Naive thymus-derived CD4-positive, alpha-beta T cell (primary cell): ENCODE measurements at regions not wholly inside any gene's neighbourhood (a gene's known extent, or its start where the extent isn't known, plus 50 kb on each side); places are given as distances from the start of the nearest gene placed in this dataset.

Source experiments
- ATAC-seq: fragments of 150-1000 bp; cut with Tn5 transposase; 2 replicates; pipeline ENCODE4 v1.10.0; 2021; ENCODE audit warnings: mild to moderate bottlenecking, moderate library complexity
- CTCF ChIA-PET: fragments of 350-600 bp; sonication (Branson Sonifier 250); formaldehyde crosslinking; loops from one replicate; lab custom pipeline; 2021; ENCODE audit warnings: antibody characterized with exemption; lab: Charles Lee
- POLR2A ChIA-PET: fragments of 350-600 bp; sonication (Branson Sonifier 250); formaldehyde crosslinking; loops from one replicate; lab custom pipeline; 2021; ENCODE audit warnings: antibody characterized with exemption, inconsistent platforms; lab: Charles Lee
- DNase-seq, 9 donors: peaks; one replicate each; pipeline versions ENCODE4 v3.0.0 to v3.0.0-alpha.2; 2020 to 2022; ENCODE audit warnings: mixed read lengths in 1 of 9
- H3K27ac ChIP-seq: one replicate; pipeline ENCODE4 v1.7.0; 2013; ENCODE audit warnings: mild to moderate bottlenecking, low read depth, low read length, moderate library complexity
- H3K27me3 ChIP-seq, 2 donors: one replicate each; pipeline ENCODE4 v1.7.0; 2013; ENCODE audit warnings: low read length in 2 of 2, mild to moderate bottlenecking in 2 of 2, moderate library complexity in 2 of 2; ENCODE audit not compliant: control insufficient read depth in 2 of 2, insufficient read depth in 2 of 2
- H3K36me3 ChIP-seq, 3 experiments: 1 replicate in 2 of 3; 2 replicates in 1 of 3; pipeline ENCODE4 v1.7.0; 2013; ENCODE audit warnings: low read length in 3 of 3, mild to moderate bottlenecking in 3 of 3, moderate library complexity in 1 of 3; ENCODE audit not compliant: insufficient read depth in 3 of 3, control insufficient read depth in 2 of 3
- H3K4me1 ChIP-seq, 2 donors: one replicate each; pipeline ENCODE4 v1.7.0; 2013; ENCODE audit warnings: low read length in 2 of 2, mild to moderate bottlenecking in 2 of 2, moderate library complexity in 1 of 2; ENCODE audit not compliant: control insufficient read depth in 2 of 2, insufficient read depth in 2 of 2
- H3K4me3 ChIP-seq: 2 replicates; pipeline ENCODE4 v1.7.0; 2013; ENCODE audit warnings: mild to moderate bottlenecking, low read length
- H3K9me3 ChIP-seq, 3 experiments: 1 replicate in 2 of 3; 2 replicates in 1 of 3; pipeline ENCODE4 v1.7.0; 2013; ENCODE audit warnings: low read length in 3 of 3; ENCODE audit not compliant: control insufficient read depth in 2 of 3
- H3K27ac Mint-ChIP-seq, 9 donors: one replicate each; pipeline ENCODE4 v1.8.0; 2020 to 2022; ENCODE audit warnings: mixed read lengths in 9 of 9, mild to moderate bottlenecking in 8 of 9, moderate library complexity in 5 of 9, inconsistent platforms in 2 of 9
- H3K27me3 Mint-ChIP-seq, 5 donors: one replicate each; pipeline ENCODE4 v1.8.0; 2021 to 2022; ENCODE audit warnings: mixed read lengths in 5 of 5, mild to moderate bottlenecking in 1 of 5
- H3K36me3 Mint-ChIP-seq, 5 donors: one replicate each; pipeline ENCODE4 v1.8.0; 2020 to 2022; ENCODE audit warnings: mixed read lengths in 5 of 5, mild to moderate bottlenecking in 3 of 5, inconsistent platforms in 1 of 5
- H3K4me1 Mint-ChIP-seq, 7 donors: one replicate each; pipeline ENCODE4 v1.8.0; 2020 to 2022; ENCODE audit warnings: mixed read lengths in 7 of 7, mild to moderate bottlenecking in 3 of 7, inconsistent platforms in 1 of 7
- H3K4me3 Mint-ChIP-seq, 10 donors: one replicate each; pipeline ENCODE4 v1.8.0; 2020 to 2022; ENCODE audit warnings: mild to moderate bottlenecking in 10 of 10, mixed read lengths in 10 of 10, moderate library complexity in 6 of 10, inconsistent platforms in 2 of 10
- H3K9me3 Mint-ChIP-seq, 11 donors: one replicate each; pipeline ENCODE4 v1.8.0; 2020 to 2022; ENCODE audit warnings: mixed read lengths in 11 of 11, mild to moderate bottlenecking in 4 of 11, inconsistent platforms in 1 of 11, moderate library complexity in 1 of 11
- intact Hi-C, 2 donors: fragments of 100-400 bp; cut with micrococcal nuclease; formaldehyde crosslinking; loops; one replicate each; pipeline ENCODE4 v1.15.1; 2023

- Histone ChIP-seq H3K4me1 (no peaks in the 10 kb centered on the region), H3K36me3 (no peaks in the 10 kb centered on the region), H3K27ac (no peak overlapping the region), H3K4me3 (no peak overlapping the region), H3K9me3 (peaks cover 0 to 10% (median 0%) of the 10 kb centered on the region in 3 experiments), H3K27me3 (no peaks in the 10 kb centered on the region)
- no peaks in the 10 kb centered on the region for H3K27me3 Mint-ChIP-seq
- POLR2A ChIA-PET, result no interaction called here
- intact Hi-C loops, result no loop called here
- CTCF ChIA-PET, result no interaction called here
- no peak for DNase-seq
- H3K4me1 Mint-ChIP-seq, result no peaks in the 10 kb centered on the region
- H3K4me3 Mint-ChIP-seq, result no peak overlapping the region
- ATAC-seq, result no peak
- H3K9me3 Mint-ChIP-seq, result peaks cover 4 to 44% (median 18%) of the 10 kb centered on the region in 11 donors
- no peak overlapping the region for H3K27ac Mint-ChIP-seq
- H3K36me3 Mint-ChIP-seq, result no peaks in the 10 kb centered on the region
These were observed 136.3 kb downstream of the DIO2 start for GRCh38 chr14:80074900-80075574.

- ChIA-PET CTCF (no interaction called here), POLR2A (no interaction called here)
- Histone ChIP-seq H3K4me1 (no peaks in the 10 kb centered on the region), H3K9me3 (no peaks in the 10 kb centered on the region), H3K27me3 (no peaks in the 10 kb centered on the region), H3K4me3 (no peak overlapping the region), H3K36me3 (no peaks in the 10 kb centered on the region), H3K27ac (no peak overlapping the region)
- Mint-ChIP-seq H3K36me3 (no peaks in the 10 kb centered on the region), H3K4me1 (no peaks in the 10 kb centered on the region), H3K27me3 (peaks cover 0 to 4% (median 0%) of the 10 kb centered on the region in 5 donors), H3K4me3 (no peak overlapping the region), H3K27ac (no peak overlapping the region), H3K9me3 (peaks cover 0 to 5% (median 0%) of the 10 kb centered on the region in 11 donors)
- ATAC-seq (no peak), DNase-seq (no peak)
- intact Hi-C loops, result loop anchor here in 1 of 2 donors (10.0 kb wide), 1 partner anchor 786 kb away; no protein-coding TSS in a partner anchor
These were observed 152.3 kb downstream of the DIO2 start for GRCh38 chr14:80059041-80059440.

- ATAC-seq (no peak), DNase-seq (no peak)
- Mint-ChIP-seq H3K4me1 (no peaks in the 10 kb centered on the region), H3K9me3 (peaks cover 0 to 21% (median 2%) of the 10 kb centered on the region in 11 donors), H3K36me3 (no peaks in the 10 kb centered on the region), H3K4me3 (no peak overlapping the region), H3K27me3 (no peaks in the 10 kb centered on the region), H3K27ac (no peak overlapping the region)
- Histone ChIP-seq H3K36me3 (no peaks in the 10 kb centered on the region), H3K9me3 (no peaks in the 10 kb centered on the region), H3K4me1 (no peaks in the 10 kb centered on the region), H3K27me3 (no peaks in the 10 kb centered on the region), H3K27ac (no peak overlapping the region), H3K4me3 (no peak overlapping the region)
- ChIA-PET POLR2A (no interaction called here), CTCF (no interaction called here)
- intact Hi-C loops, result loop anchor here in 1 of 2 donors (10.0 kb wide), 1 partner anchor 788 kb away; no protein-coding TSS in a partner anchor
These were observed 154.9 kb downstream of the DIO2 start for GRCh38 chr14:80056497-80056801.

- no peaks in the 10 kb centered on the region for H3K36me3 ChIP-seq
- POLR2A ChIA-PET, result no interaction called here
- H3K4me3 Mint-ChIP-seq, result no peak overlapping the region
- H3K27ac Mint-ChIP-seq, result no peak overlapping the region
- H3K27ac ChIP-seq, result no peak overlapping the region
- H3K27me3 ChIP-seq, result no peaks in the 10 kb centered on the region
- no peaks in the 10 kb centered on the region for H3K4me1 ChIP-seq
- peaks cover 0 to 21% (median 2%) of the 10 kb centered on the region in 11 donors for H3K9me3 Mint-ChIP-seq
- DNase-seq (no peak), ATAC-seq (no peak)
- no peaks in the 10 kb centered on the region for H3K27me3 Mint-ChIP-seq
- no peaks in the 10 kb centered on the region for H3K36me3 Mint-ChIP-seq
- no peaks in the 10 kb centered on the region for H3K4me1 Mint-ChIP-seq
- H3K9me3 ChIP-seq, result no peaks in the 10 kb centered on the region
- no peak overlapping the region for H3K4me3 ChIP-seq
- CTCF ChIA-PET, result no interaction called here
- intact Hi-C loops, result loop anchor here in 1 of 2 donors (10.0 kb wide), 1 partner anchor 789 kb away; no protein-coding TSS in a partner anchor
These were observed 155.4 kb downstream of the DIO2 start for GRCh38 chr14:80055667-80056496.

- ATAC-seq (no peak), DNase-seq (no peak)
- no peak overlapping the region for H3K27ac Mint-ChIP-seq
- H3K4me3 ChIP-seq, result no peak overlapping the region
- H3K36me3 ChIP-seq, result no peaks in the 10 kb centered on the region
- H3K4me3 Mint-ChIP-seq, result no peak overlapping the region
- H3K27me3 Mint-ChIP-seq, result no peaks in the 10 kb centered on the region
- no peaks in the 10 kb centered on the region for H3K4me1 ChIP-seq
- ChIA-PET CTCF (no interaction called here), POLR2A (no interaction called here)
- H3K4me1 Mint-ChIP-seq, result no peaks in the 10 kb centered on the region
- no peaks in the 10 kb centered on the region for H3K27me3 ChIP-seq
- no peaks in the 10 kb centered on the region for H3K9me3 ChIP-seq
- peaks cover 0 to 21% (median 3%) of the 10 kb centered on the region in 11 donors for H3K9me3 Mint-ChIP-seq
- H3K27ac ChIP-seq, result no peak overlapping the region
- intact Hi-C loops, result loop anchor here in 1 of 2 donors (10.0 kb wide), 1 partner anchor 790 kb away; no protein-coding TSS in a partner anchor
- no peaks in the 10 kb centered on the region for H3K36me3 Mint-ChIP-seq
These were observed 156.1 kb downstream of the DIO2 start for GRCh38 chr14:80055226-80055625.

- Histone ChIP-seq H3K27ac (no peak overlapping the region), H3K36me3 (no peaks in the 10 kb centered on the region), H3K9me3 (no peaks in the 10 kb centered on the region), H3K4me1 (no peaks in the 10 kb centered on the region), H3K4me3 (no peak overlapping the region), H3K27me3 (no peaks in the 10 kb centered on the region)
- CTCF ChIA-PET, result no interaction called here
- H3K4me1 Mint-ChIP-seq, result no peaks in the 10 kb centered on the region
- no peaks in the 10 kb centered on the region for H3K27me3 Mint-ChIP-seq
- DNase-seq (no peak), ATAC-seq (no peak)
- no peak overlapping the region for H3K4me3 Mint-ChIP-seq
- intact Hi-C loops, result loop anchor here in 1 of 2 donors (10.0 kb wide), 1 partner anchor 791 kb away; no protein-coding TSS in a partner anchor
- H3K9me3 Mint-ChIP-seq, result peaks cover 0 to 21% (median 3%) of the 10 kb centered on the region in 11 donors
- no peak overlapping the region for H3K27ac Mint-ChIP-seq
- H3K36me3 Mint-ChIP-seq, result no peaks in the 10 kb centered on the region
- POLR2A ChIA-PET, result no interaction called here
These were observed 157.3 kb downstream of the DIO2 start for GRCh38 chr14:80054020-80054419.
